ENCODE measurements at regions not wholly inside any gene's neighbourhood (a gene's known extent, or its start where the extent isn't known, plus 50 kb on each side); places are given as distances from the start of the nearest gene placed in this dataset.

DNA sequence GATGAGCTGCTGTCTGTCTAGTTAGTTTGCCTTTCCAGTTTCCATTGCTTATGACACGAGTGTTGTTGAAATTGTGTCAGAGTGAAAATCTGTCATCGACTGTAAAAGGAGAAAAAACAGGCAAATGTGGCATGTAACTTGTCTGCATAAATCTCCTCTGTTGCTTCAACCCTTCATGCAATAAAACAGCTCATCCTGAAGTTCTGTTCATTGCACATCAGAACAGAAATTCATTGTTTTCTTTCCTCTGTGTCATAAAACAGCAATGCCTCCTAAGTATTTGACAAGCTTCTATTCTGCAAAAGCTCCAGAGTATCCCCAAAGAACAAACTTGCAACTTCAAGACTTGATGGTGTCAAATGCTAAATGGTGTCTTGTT is 432.1 kb downstream of the MEIS1 start:
- no peak overlapping the region for H2AFZ ChIP-seq (ENCODE audit: low read length)
- H4K20me1 ChIP-seq (ENCODE audit: insufficient read depth, low read length): no peaks in the 10 kb centered on the region
- no peaks in the 10 kb centered on the region for H3K9me3 ChIP-seq (replicated peaks; ENCODE audit: insufficient read depth, low read length)
- H3K4me3 ChIP-seq (ENCODE audit: low read length): no peak overlapping the region
- H3F3A ChIP-seq (ENCODE audit: insufficient read depth, low read length): no peaks in the 10 kb centered on the region
- TF ChIP-seq, protein P1, sequence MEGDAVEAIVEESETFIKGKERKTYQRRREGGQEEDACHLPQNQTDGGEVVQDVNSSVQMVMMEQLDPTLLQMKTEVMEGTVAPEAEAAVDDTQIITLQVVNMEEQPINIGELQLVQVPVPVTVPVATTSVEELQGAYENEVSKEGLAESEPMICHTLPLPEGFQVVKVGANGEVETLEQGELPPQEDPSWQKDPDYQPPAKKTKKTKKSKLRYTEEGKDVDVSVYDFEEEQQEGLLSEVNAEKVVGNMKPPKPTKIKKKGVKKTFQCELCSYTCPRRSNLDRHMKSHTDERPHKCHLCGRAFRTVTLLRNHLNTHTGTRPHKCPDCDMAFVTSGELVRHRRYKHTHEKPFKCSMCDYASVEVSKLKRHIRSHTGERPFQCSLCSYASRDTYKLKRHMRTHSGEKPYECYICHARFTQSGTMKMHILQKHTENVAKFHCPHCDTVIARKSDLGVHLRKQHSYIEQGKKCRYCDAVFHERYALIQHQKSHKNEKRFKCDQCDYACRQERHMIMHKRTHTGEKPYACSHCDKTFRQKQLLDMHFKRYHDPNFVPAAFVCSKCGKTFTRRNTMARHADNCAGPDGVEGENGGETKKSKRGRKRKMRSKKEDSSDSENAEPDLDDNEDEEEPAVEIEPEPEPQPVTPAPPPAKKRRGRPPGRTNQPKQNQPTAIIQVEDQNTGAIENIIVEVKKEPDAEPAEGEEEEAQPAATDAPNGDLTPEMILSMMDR (IDR thresholded peaks at IDR 0.05; ENCODE audit: low read length): no peak
- TF ChIP-seq EZH2phosphoT487 (IDR thresholded peaks at IDR 0.05; ENCODE audit: low read length) (no peak), EZH2 (optimal IDR thresholded peaks at IDR 0.05; ENCODE audit: low read depth, low read length) (no peak)
- no peaks in the 10 kb centered on the region for H3K27me3 ChIP-seq (replicated peaks; ENCODE audit: insufficient read depth, low read length)
- no peaks in the 10 kb centered on the region for H3K79me2 ChIP-seq (ENCODE audit: low read length)
- no peak overlapping the region for H3K9ac ChIP-seq (ENCODE audit: low read length)
- H3K4me2 ChIP-seq (ENCODE audit: low read depth, low read length): no peak overlapping the region
- no peak for DNase-seq
- H3K36me3 ChIP-seq (replicated peaks; ENCODE audit: insufficient read depth, low read length): no peaks in the 10 kb centered on the region
- H3K9me2 ChIP-seq (replicated peaks; ENCODE audit: insufficient read depth, low read length): no peaks in the 10 kb centered on the region
- H3K27ac ChIP-seq (ENCODE audit: low read length): no peak overlapping the region
- no peaks in the 10 kb centered on the region for H3K4me1 ChIP-seq (ENCODE audit: low read length)

DNA sequence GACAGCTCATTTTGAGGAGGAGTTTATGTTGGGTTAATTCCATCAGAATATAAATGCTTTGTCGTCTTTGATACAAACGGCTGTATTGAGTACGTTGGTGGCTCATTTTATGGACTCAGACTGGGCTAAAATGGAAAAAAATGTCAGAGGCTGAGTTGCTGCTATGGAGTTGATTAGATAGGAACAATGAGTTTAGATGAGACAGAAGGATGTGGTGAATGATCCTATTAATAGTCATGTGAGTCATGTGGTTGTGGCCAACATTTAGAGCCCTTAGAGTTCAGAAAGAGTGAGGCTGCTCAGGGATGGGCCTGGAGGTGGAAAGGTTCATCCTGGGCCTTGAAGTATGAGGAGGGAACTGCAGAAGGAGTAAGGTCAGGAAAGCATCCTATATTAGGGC is 434.2 kb downstream of the MEIS1 start:
- no peak overlapping the region for H3K4me2 ChIP-seq (ENCODE audit: low read depth, low read length)
- no peaks in the 10 kb centered on the region for H3K27me3 ChIP-seq (replicated peaks; ENCODE audit: insufficient read depth, low read length)
- no peaks in the 10 kb centered on the region for H3K9me3 ChIP-seq (replicated peaks; ENCODE audit: insufficient read depth, low read length)
- no peaks in the 10 kb centered on the region for H3F3A ChIP-seq (ENCODE audit: insufficient read depth, low read length)
- no peak for DNase-seq
- H3K36me3 ChIP-seq (replicated peaks; ENCODE audit: insufficient read depth, low read length): no peaks in the 10 kb centered on the region
- H4K20me1 ChIP-seq (ENCODE audit: insufficient read depth, low read length): no peaks in the 10 kb centered on the region
- TF ChIP-seq, protein P1 (IDR thresholded peaks at IDR 0.05; ENCODE audit: low read length): no peak
- no peak for TF ChIP-seq EZH2 (optimal IDR thresholded peaks at IDR 0.05; ENCODE audit: low read depth, low read length)
- no peak for TF ChIP-seq EZH2phosphoT487 (IDR thresholded peaks at IDR 0.05; ENCODE audit: low read length)
- H3K79me2 ChIP-seq (ENCODE audit: low read length): no peaks in the 10 kb centered on the region
- H3K4me3 ChIP-seq (ENCODE audit: low read length): no peak overlapping the region
- no peaks in the 10 kb centered on the region for H3K4me1 ChIP-seq (ENCODE audit: low read length)
- no peak overlapping the region for H3K9ac ChIP-seq (ENCODE audit: low read length)
- H2AFZ ChIP-seq (ENCODE audit: low read length): no peak overlapping the region
- H3K9me2 ChIP-seq (replicated peaks; ENCODE audit: insufficient read depth, low read length): no peaks in the 10 kb centered on the region
- H3K27ac ChIP-seq (ENCODE audit: low read length): no peak overlapping the region

- TF ChIP-seq EZH2 (optimal IDR thresholded peaks at IDR 0.05; ENCODE audit: low read depth, low read length): no peak
- no peak for TF ChIP-seq EZH2phosphoT487 (IDR thresholded peaks at IDR 0.05; ENCODE audit: low read length)
- TF ChIP-seq, protein P1 (IDR thresholded peaks at IDR 0.05; ENCODE audit: low read length): no peak
- H3K79me2 ChIP-seq (ENCODE audit: low read length): no peaks in the 10 kb centered on the region
- H3K36me3 ChIP-seq (replicated peaks; ENCODE audit: insufficient read depth, low read length): no peaks in the 10 kb centered on the region
- no peaks in the 10 kb centered on the region for H3K4me1 ChIP-seq (ENCODE audit: low read length)
- no peaks in the 10 kb centered on the region for H3K27me3 ChIP-seq (replicated peaks; ENCODE audit: insufficient read depth, low read length)
- H3K27ac ChIP-seq (ENCODE audit: low read length): no peak overlapping the region
- H3K4me3 ChIP-seq (ENCODE audit: low read length): no peak overlapping the region
- no peaks in the 10 kb centered on the region for H3K9me2 ChIP-seq (replicated peaks; ENCODE audit: insufficient read depth, low read length)
- H3K4me2 ChIP-seq (ENCODE audit: low read depth, low read length): no peak overlapping the region
- no peak for DNase-seq
- H3K9me3 ChIP-seq (replicated peaks; ENCODE audit: insufficient read depth, low read length): no peaks in the 10 kb centered on the region
- H3K9ac ChIP-seq (ENCODE audit: low read length): no peak overlapping the region
- no peaks in the 10 kb centered on the region for H3F3A ChIP-seq (ENCODE audit: insufficient read depth, low read length)
- H2AFZ ChIP-seq (ENCODE audit: low read length): no peak overlapping the region
- H4K20me1 ChIP-seq (ENCODE audit: insufficient read depth, low read length): no peaks in the 10 kb centered on the region
Observed at GRCh38 chr2:66872081-66872985, 437.4 kb downstream of the MEIS1 start.

All from MM.1S (cell line).